ENCODE measurements at regions not wholly inside any gene's neighbourhood (a gene's known extent, or its start where the extent isn't known, plus 50 kb on each side); places are given as distances from the start of the nearest gene placed in this dataset.
"Not testable (repeated sequence)": the region's sequence is repeated elsewhere in the genome, so short reads cannot be mapped to it uniquely, and the experiment has no call there.

- 65 to 72% methylated on average over 10 to 11 of the region's 11 CpGs for WGBS, 2 experiments
- not testable (repeated sequence) for H3K27ac ChIP-seq (ENCODE audit: insufficient read depth, low read depth, low read length, poor library complexity, severe bottlenecking); H3K27me3 ChIP-seq (ENCODE audit: control insufficient read depth, insufficient read depth, low read length, poor library complexity, severe bottlenecking); H3K9me3 ChIP-seq (ENCODE audit: control insufficient read depth, low read length); H3K4me1 ChIP-seq (ENCODE audit: control insufficient read depth, insufficient read depth, low read length); H3K36me3 ChIP-seq (ENCODE audit: control insufficient read depth, insufficient read depth, low read length); H3K4me3 ChIP-seq (ENCODE audit: insufficient read depth, low read depth, low read length)
Measured at GRCh38 chr4:4006356-4006755, 220.4 kb downstream of the OTOP1 start.

GRCh38 chr4:4019071-4019470 lies 207.7 kb downstream of the OTOP1 start:
- H3K4me1 ChIP-seq (ENCODE audit: control insufficient read depth, insufficient read depth, low read length); H3K9me3 ChIP-seq (ENCODE audit: control insufficient read depth, low read length); H3K27me3 ChIP-seq (ENCODE audit: control insufficient read depth, insufficient read depth, low read length, poor library complexity, severe bottlenecking); H3K36me3 ChIP-seq (ENCODE audit: control insufficient read depth, insufficient read depth, low read length); H3K4me3 ChIP-seq (ENCODE audit: insufficient read depth, low read depth, low read length); H3K27ac ChIP-seq (ENCODE audit: insufficient read depth, low read depth, low read length, poor library complexity, severe bottlenecking): not testable (repeated sequence)
- 72 to 75% methylated on average over 7 of the region's 7 CpGs for WGBS, 2 experiments

DNA sequence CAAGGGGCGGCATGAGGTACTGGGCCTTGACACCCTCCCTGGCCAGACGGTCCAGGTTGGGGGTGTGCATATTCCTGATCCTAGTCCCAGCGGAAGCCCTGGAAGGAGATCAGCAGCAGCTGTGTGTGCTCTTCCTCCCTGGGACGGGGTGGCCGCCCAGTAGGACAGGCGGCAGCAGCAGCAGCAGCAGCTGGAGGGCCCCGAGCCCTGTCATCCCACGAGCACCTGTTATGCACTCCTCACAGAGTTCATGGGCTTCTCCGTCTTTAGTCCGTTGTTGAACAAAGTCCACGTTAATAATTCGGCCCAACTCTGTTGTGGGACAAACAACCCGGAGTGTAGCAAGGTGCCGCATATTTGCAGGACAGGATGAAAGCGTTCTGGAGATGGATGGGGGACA lies 205.6 kb downstream of the OTOP1 start:
- H3K4me3 ChIP-seq (ENCODE audit: insufficient read depth, low read depth, low read length); H3K36me3 ChIP-seq (ENCODE audit: control insufficient read depth, insufficient read depth, low read length); H3K4me1 ChIP-seq (ENCODE audit: control insufficient read depth, insufficient read depth, low read length); H3K27ac ChIP-seq (ENCODE audit: insufficient read depth, low read depth, low read length, poor library complexity, severe bottlenecking); H3K9me3 ChIP-seq (ENCODE audit: control insufficient read depth, low read length); H3K27me3 ChIP-seq (ENCODE audit: control insufficient read depth, insufficient read depth, low read length, poor library complexity, severe bottlenecking): not testable (repeated sequence)
- WGBS, 2 experiments = 90% methylated on average over 6 of the region's 15 CpGs; no CpG with 5 or more reads in 1 of the 2 experiments

GRCh38 chr4:4026708-4027107 lies 200.0 kb downstream of the OTOP1 start:
- H3K36me3 ChIP-seq (ENCODE audit: control insufficient read depth, insufficient read depth, low read length); H3K9me3 ChIP-seq (ENCODE audit: control insufficient read depth, low read length); H3K27me3 ChIP-seq (ENCODE audit: control insufficient read depth, insufficient read depth, low read length, poor library complexity, severe bottlenecking); H3K27ac ChIP-seq (ENCODE audit: insufficient read depth, low read depth, low read length, poor library complexity, severe bottlenecking); H3K4me1 ChIP-seq (ENCODE audit: control insufficient read depth, insufficient read depth, low read length); H3K4me3 ChIP-seq (ENCODE audit: insufficient read depth, low read depth, low read length): not testable (repeated sequence)
- WGBS, 2 experiments = 81 to 88% methylated on average over 4 of the region's 4 CpGs

- not testable (repeated sequence) for H3K27ac ChIP-seq (ENCODE audit: insufficient read depth, low read depth, low read length, poor library complexity, severe bottlenecking); H3K36me3 ChIP-seq (ENCODE audit: control insufficient read depth, insufficient read depth, low read length); H3K4me1 ChIP-seq (ENCODE audit: control insufficient read depth, insufficient read depth, low read length); H3K27me3 ChIP-seq (ENCODE audit: control insufficient read depth, insufficient read depth, low read length, poor library complexity, severe bottlenecking); H3K4me3 ChIP-seq (ENCODE audit: insufficient read depth, low read depth, low read length); H3K9me3 ChIP-seq (ENCODE audit: control insufficient read depth, low read length)
- WGBS, 2 experiments = 94 to 95% methylated on average over 3 of the region's 3 CpGs
Measured at GRCh38 chr4:4028752-4029151, 198.0 kb downstream of the OTOP1 start.

- H3K27ac ChIP-seq (ENCODE audit: insufficient read depth, low read depth, low read length, poor library complexity, severe bottlenecking); H3K36me3 ChIP-seq (ENCODE audit: control insufficient read depth, insufficient read depth, low read length); H3K27me3 ChIP-seq (ENCODE audit: control insufficient read depth, insufficient read depth, low read length, poor library complexity, severe bottlenecking); H3K4me3 ChIP-seq (ENCODE audit: insufficient read depth, low read depth, low read length); H3K4me1 ChIP-seq (ENCODE audit: control insufficient read depth, insufficient read depth, low read length); H3K9me3 ChIP-seq (ENCODE audit: control insufficient read depth, low read length): not testable (repeated sequence)
- WGBS, 2 experiments = 83 to 87% methylated on average over 8 to 9 of the region's 9 CpGs
Measured at GRCh38 chr4:4030509-4030908, 196.2 kb downstream of the OTOP1 start.

GRCh38 chr4:4031446-4032135 lies 195.1 kb downstream of the OTOP1 start:
- H3K4me3 ChIP-seq (ENCODE audit: insufficient read depth, low read depth, low read length); H3K9me3 ChIP-seq (ENCODE audit: control insufficient read depth, low read length); H3K36me3 ChIP-seq (ENCODE audit: control insufficient read depth, insufficient read depth, low read length); H3K27me3 ChIP-seq (ENCODE audit: control insufficient read depth, insufficient read depth, low read length, poor library complexity, severe bottlenecking); H3K4me1 ChIP-seq (ENCODE audit: control insufficient read depth, insufficient read depth, low read length); H3K27ac ChIP-seq (ENCODE audit: insufficient read depth, low read depth, low read length, poor library complexity, severe bottlenecking): not testable (repeated sequence)
- WGBS, 2 experiments = 82 to 84% methylated on average over 8 of the region's 8 CpGs

DNA sequence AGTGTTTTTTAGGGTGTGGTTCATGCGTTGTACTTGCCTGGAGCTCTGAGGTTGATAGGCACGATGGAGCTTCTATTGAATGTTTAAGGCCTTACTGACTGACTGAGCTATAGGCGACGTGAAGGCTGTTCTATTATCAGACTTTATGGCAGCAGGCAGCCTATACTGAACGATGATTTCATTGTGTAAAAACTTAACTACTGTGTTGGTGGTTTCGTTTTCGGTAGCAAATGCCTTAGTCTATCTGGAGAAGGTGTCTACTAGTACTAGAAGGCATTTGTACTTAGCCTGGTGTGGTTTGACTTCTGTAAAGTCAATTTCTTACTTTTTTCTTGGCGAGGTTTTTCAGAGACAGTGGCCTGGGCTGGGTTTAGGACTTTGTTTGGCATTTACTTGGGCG lies 194.4 kb downstream of the OTOP1 start:
- H3K36me3 ChIP-seq (ENCODE audit: control insufficient read depth, insufficient read depth, low read length); H3K4me3 ChIP-seq (ENCODE audit: insufficient read depth, low read depth, low read length); H3K27ac ChIP-seq (ENCODE audit: insufficient read depth, low read depth, low read length, poor library complexity, severe bottlenecking); H3K9me3 ChIP-seq (ENCODE audit: control insufficient read depth, low read length); H3K4me1 ChIP-seq (ENCODE audit: control insufficient read depth, insufficient read depth, low read length); H3K27me3 ChIP-seq (ENCODE audit: control insufficient read depth, insufficient read depth, low read length, poor library complexity, severe bottlenecking): not testable (repeated sequence)
- 93 to 95% methylated on average over 9 of the region's 9 CpGs for WGBS, 2 experiments

DNA sequence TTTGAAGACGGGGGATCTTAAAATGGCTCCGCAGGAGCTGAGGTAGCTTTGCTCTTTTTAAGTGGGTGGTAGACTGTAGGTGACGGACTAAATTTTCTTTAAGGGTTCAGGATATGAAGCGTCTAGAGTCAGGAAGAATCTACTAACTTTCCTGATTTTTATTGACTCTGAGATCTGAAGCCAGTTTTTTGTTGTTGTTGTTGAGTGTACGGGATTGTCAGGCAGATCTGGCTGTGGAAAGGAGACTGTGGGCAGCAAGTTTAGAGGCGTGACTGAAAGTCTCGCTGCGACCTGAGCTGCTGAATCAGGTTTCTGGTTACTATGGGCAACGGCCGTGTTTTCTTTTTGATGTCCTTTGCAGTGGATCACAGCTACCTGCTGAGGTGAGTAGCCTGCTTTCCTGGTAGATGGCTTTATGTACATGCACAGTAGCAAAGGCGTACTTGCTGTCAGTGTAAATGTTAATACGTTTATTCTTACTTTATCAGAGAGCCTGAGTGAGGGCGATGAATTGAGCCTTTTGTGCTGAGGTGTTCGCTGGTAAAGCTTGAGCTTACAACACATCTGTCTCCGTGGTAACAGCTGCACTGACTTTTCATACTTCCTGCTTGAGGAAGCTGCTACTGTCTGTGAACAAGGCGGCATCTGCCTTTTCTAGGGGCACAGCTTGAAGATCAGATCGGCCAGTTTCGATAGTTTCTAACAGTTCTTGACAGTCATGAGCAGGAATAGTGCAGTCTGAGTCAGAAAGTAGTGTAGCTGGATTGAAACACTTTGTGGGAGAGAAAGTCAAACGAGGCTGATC lies 193.7 kb downstream of the OTOP1 start:
- not testable (repeated sequence) for H3K9me3 ChIP-seq (ENCODE audit: control insufficient read depth, low read length); H3K4me1 ChIP-seq (ENCODE audit: control insufficient read depth, insufficient read depth, low read length); H3K27me3 ChIP-seq (ENCODE audit: control insufficient read depth, insufficient read depth, low read length, poor library complexity, severe bottlenecking); H3K36me3 ChIP-seq (ENCODE audit: control insufficient read depth, insufficient read depth, low read length); H3K4me3 ChIP-seq (ENCODE audit: insufficient read depth, low read depth, low read length)
- H3K27ac ChIP-seq (ENCODE audit: insufficient read depth, low read depth, low read length, poor library complexity, severe bottlenecking) = peak overlapping the region; percentile 26
- 79 to 80% methylated on average over 17 to 19 of the region's 19 CpGs for WGBS, 2 experiments

GRCh38 chr4:4037399-4038138 lies 189.2 kb downstream of the OTOP1 start:
- H3K4me3 ChIP-seq (ENCODE audit: insufficient read depth, low read depth, low read length); H3K27ac ChIP-seq (ENCODE audit: insufficient read depth, low read depth, low read length, poor library complexity, severe bottlenecking); H3K36me3 ChIP-seq (ENCODE audit: control insufficient read depth, insufficient read depth, low read length); H3K4me1 ChIP-seq (ENCODE audit: control insufficient read depth, insufficient read depth, low read length); H3K9me3 ChIP-seq (ENCODE audit: control insufficient read depth, low read length); H3K27me3 ChIP-seq (ENCODE audit: control insufficient read depth, insufficient read depth, low read length, poor library complexity, severe bottlenecking): not testable (repeated sequence)
- WGBS, 2 experiments = 93 to 95% methylated on average over 9 of the region's 9 CpGs

Measured in ectodermal cell (in vitro differentiated cells).